ENCODE measurements at regions not wholly inside any gene's neighbourhood (a gene's known extent, or its start where the extent isn't known, plus 50 kb on each side); places are given as distances from the start of the nearest gene placed in this dataset.

- TF ChIP-seq, protein P1, sequence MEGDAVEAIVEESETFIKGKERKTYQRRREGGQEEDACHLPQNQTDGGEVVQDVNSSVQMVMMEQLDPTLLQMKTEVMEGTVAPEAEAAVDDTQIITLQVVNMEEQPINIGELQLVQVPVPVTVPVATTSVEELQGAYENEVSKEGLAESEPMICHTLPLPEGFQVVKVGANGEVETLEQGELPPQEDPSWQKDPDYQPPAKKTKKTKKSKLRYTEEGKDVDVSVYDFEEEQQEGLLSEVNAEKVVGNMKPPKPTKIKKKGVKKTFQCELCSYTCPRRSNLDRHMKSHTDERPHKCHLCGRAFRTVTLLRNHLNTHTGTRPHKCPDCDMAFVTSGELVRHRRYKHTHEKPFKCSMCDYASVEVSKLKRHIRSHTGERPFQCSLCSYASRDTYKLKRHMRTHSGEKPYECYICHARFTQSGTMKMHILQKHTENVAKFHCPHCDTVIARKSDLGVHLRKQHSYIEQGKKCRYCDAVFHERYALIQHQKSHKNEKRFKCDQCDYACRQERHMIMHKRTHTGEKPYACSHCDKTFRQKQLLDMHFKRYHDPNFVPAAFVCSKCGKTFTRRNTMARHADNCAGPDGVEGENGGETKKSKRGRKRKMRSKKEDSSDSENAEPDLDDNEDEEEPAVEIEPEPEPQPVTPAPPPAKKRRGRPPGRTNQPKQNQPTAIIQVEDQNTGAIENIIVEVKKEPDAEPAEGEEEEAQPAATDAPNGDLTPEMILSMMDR (IDR thresholded peaks at IDR 0.05) = no peak
- TF ChIP-seq POLR2AphosphoS5 (IDR thresholded peaks at IDR 0.05) = no peak
- no peak for TF ChIP-seq POLR2A (IDR thresholded peaks at IDR 0.05)
Observed at GRCh38 chr1:199866210-199866617, 161.3 kb upstream of the NR5A2 start.

Data from sigmoid colon (tissue), 4 donors.